OCI-LY7 (cell line): ENCODE measurements at regions not wholly inside any gene's neighbourhood (a gene's known extent, or its start where the extent isn't known, plus 50 kb on each side); places are given as distances from the start of the nearest gene placed in this dataset.

Experiments used
- BruUV-seq: library from RNA; stranded (reverse); fragments of 400-500 nt; replicated peaks from 2 replicates; lab custom pipeline; 2021; lab: Mats Ljungman, UMichigan
- CTCF ChIA-PET: fragments of 300-600 bp; sonication (Branson Sonifier 250); formaldehyde crosslinking; loops from one replicate; lab custom pipeline; 2022; ENCODE audit warnings: antibody characterized with exemption; ENCODE audit not compliant: unreplicated experiment; lab: Charles Lee
- POLR2A ChIA-PET: fragments of 300-600 bp; sonication (Branson Sonifier 250); formaldehyde crosslinking; loops from one replicate; lab custom pipeline; 2022; ENCODE audit warnings: antibody characterized with exemption; lab: Charles Lee
- DNase-seq: peaks from one replicate; pipeline ENCODE4 v3.0.0-alpha.2; 2015; ENCODE audit warnings: low spot score
- H2AFZ ChIP-seq: fragments of 200-600 bp; sonication (generic), shearing (Covaris generic); 2 replicates; pipeline ENCODE4 v1.6.1; 2014; ENCODE audit warnings: mild to moderate bottlenecking, antibody characterized with exemption, low read length, moderate library complexity
- H3K27ac ChIP-seq: fragments of 200-600 bp; sonication (generic); 2 replicates; pipeline ENCODE4 v1.5.1; 2014; ENCODE audit warnings: mixed run types, low read depth, mild to moderate bottlenecking, moderate library complexity, low read length, inconsistent platforms; ENCODE audit not compliant: poor library complexity, severe bottlenecking
- H3K36me3 ChIP-seq: fragments of 200-600 bp; sonication (generic); 2 replicates; pipeline ENCODE4 v1.6.1; 2014; ENCODE audit warnings: mild to moderate bottlenecking, antibody characterized with exemption, low read length, moderate library complexity, mixed read lengths; ENCODE audit not compliant: insufficient read depth
- H3K4me1 ChIP-seq: fragments of 200-600 bp; sonication (generic); 2 replicates; pipeline ENCODE4 v1.5.1; 2014; ENCODE audit warnings: mild to moderate bottlenecking, low read length; ENCODE audit not compliant: insufficient read depth, poor library complexity, severe bottlenecking
- H3K4me2 ChIP-seq: fragments of 200-600 bp; sonication (generic); 2 replicates; pipeline ENCODE4 v1.6.1; 2014; ENCODE audit warnings: mild to moderate bottlenecking, low read length
- H3K4me3 ChIP-seq: fragments of 200-600 bp; sonication (generic); 2 replicates; pipeline ENCODE4 v1.5.1; 2014; ENCODE audit warnings: mild to moderate bottlenecking, low read depth, low read length; ENCODE audit not compliant: poor library complexity, severe bottlenecking
- H3K79me2 ChIP-seq: fragments of 200-600 bp; sonication (generic); 2 replicates; pipeline ENCODE4 v1.6.1; 2016; ENCODE audit warnings: low read depth, mild to moderate bottlenecking, low read length, moderate library complexity, mixed read lengths; ENCODE audit not compliant: insufficient read depth
- H3K9me2 ChIP-seq: fragments of 200-600 bp; sonication (generic); 2 replicates; pipeline ENCODE4 v1.6.1; 2016; ENCODE audit warnings: mild to moderate bottlenecking, low read length, mixed read lengths; ENCODE audit not compliant: insufficient read depth
- H3K9me3 ChIP-seq: fragments of 200-600 bp; sonication (generic); 2 replicates; pipeline ENCODE4 v1.6.1; 2014; ENCODE audit warnings: mild to moderate bottlenecking, mixed run types, low read length, mixed read lengths
- H4K20me1 ChIP-seq: fragments of 200-600 bp; sonication (generic); 2 replicates; pipeline ENCODE4 v1.6.1; 2014; ENCODE audit warnings: mild to moderate bottlenecking, antibody characterized with exemption, low read length, moderate library complexity, mixed read lengths; ENCODE audit not compliant: insufficient read depth
- EZH2phosphoT487 ChIP-seq: fragments of 200-600 bp; sonication (generic); IDR thresholded peaks from 2 replicates; pipeline ENCODE4 v1.6.1; 2018; ENCODE audit warnings: low read depth, borderline replicate concordance, mild to moderate bottlenecking, mixed run types, antibody characterized with exemption, low read length, moderate library complexity, mixed read lengths
- intact Hi-C: fragments of 100-400 bp; cut with micrococcal nuclease; formaldehyde crosslinking; loops from one replicate; pipeline ENCODE4 v1.10.0; 2022; ENCODE audit not compliant: unreplicated experiment
- TF ChIP-seq, protein P1 (sequence below): fragments of 200-600 bp; sonication (generic); conservative IDR thresholded peaks from 2 replicates; pipeline ENCODE4 v1.5.1; 2014; ENCODE audit warnings: mild to moderate bottlenecking, antibody characterized with exemption, low read length, moderate library complexity, mixed read lengths

DNA sequence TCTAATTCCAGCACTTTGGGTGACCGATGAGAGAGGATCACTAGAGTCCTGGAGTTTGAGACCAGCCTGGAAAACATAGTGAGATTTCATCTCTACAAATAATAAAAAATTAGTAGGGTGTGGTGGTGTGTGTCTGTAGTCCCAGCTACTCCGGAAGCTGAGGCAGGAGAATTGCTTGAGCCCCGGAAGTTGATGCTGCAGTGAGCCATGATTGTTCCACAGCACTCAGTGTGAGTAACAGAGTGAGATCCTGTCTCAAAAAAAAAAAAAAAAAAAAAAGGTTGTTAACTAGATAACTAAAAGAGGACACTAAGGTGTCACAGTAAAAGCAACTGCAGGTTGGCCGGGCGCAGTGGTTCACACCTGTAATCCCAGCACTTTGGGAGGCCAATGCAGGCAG lies 121.3 kb upstream of the MAX start:
- Histone ChIP-seq H3K9me3 (no peaks in the 10 kb centered on the region), H4K20me1 (no peaks in the 10 kb centered on the region), H2AFZ (no peak overlapping the region), H3K27ac (no peak overlapping the region), H3K9me2 (no peaks in the 10 kb centered on the region), H3K4me3 (no peak overlapping the region), H3K4me2 (no peak overlapping the region), H3K4me1 (peaks cover 57% of the 10 kb centered on the region), H3K36me3 (no peaks in the 10 kb centered on the region), H3K79me2 (no peaks in the 10 kb centered on the region)
- CTCF ChIA-PET, result no interaction called here
- intact Hi-C loops, result loop anchor here (2.0 to 10.0 kb wide), 3 partner anchors 63 to 735 kb away; no protein-coding TSS in a partner anchor
- TF ChIP-seq EZH2phosphoT487, result no peak
- TF ChIP-seq, protein P1, sequence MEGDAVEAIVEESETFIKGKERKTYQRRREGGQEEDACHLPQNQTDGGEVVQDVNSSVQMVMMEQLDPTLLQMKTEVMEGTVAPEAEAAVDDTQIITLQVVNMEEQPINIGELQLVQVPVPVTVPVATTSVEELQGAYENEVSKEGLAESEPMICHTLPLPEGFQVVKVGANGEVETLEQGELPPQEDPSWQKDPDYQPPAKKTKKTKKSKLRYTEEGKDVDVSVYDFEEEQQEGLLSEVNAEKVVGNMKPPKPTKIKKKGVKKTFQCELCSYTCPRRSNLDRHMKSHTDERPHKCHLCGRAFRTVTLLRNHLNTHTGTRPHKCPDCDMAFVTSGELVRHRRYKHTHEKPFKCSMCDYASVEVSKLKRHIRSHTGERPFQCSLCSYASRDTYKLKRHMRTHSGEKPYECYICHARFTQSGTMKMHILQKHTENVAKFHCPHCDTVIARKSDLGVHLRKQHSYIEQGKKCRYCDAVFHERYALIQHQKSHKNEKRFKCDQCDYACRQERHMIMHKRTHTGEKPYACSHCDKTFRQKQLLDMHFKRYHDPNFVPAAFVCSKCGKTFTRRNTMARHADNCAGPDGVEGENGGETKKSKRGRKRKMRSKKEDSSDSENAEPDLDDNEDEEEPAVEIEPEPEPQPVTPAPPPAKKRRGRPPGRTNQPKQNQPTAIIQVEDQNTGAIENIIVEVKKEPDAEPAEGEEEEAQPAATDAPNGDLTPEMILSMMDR, result no peak
- no TSS peak for BruUV-seq
- no peak for DNase-seq
- POLR2A ChIA-PET, result interaction anchor here (0.7 to 2.4 kb wide), 5 partner anchors 34 to 188 kb away, joined by 3 to 5 read pairs (median 3); no protein-coding TSS in a partner anchor

DNA sequence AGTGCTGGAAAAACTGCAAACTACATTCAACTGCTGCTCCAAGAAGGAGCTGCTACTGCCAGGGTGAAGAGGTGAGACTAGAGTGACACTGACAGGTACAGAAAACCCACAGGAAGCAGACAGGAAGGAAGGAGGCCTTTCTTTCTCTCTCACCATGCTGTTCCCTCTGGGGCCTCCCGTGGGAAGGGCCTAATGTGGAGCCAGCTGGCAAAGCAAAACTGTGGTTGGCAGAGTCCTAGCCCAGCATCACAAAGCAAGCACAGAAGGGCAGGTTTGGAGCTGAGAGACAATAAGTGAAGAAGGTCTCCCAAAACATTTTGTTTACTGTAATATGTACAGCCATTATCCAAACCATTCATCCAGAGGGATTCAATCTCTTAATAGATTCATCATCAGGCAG lies 122.5 kb upstream of the MAX start:
- H2AFZ ChIP-seq, result no peak overlapping the region
- CTCF ChIA-PET, result no interaction called here
- no peak overlapping the region for H3K27ac ChIP-seq
- no peaks in the 10 kb centered on the region for H3K36me3 ChIP-seq
- peaks cover 69% of the 10 kb centered on the region for H3K4me1 ChIP-seq
- no peak for DNase-seq
- peak overlapping the region; percentile 46 for H3K4me2 ChIP-seq
- TF ChIP-seq EZH2phosphoT487, result no peak
- TF ChIP-seq, protein P1, result no peak
- no TSS peak for BruUV-seq
- H4K20me1 ChIP-seq, result no peaks in the 10 kb centered on the region
- H3K9me2 ChIP-seq, result no peaks in the 10 kb centered on the region
- no peaks in the 10 kb centered on the region for H3K79me2 ChIP-seq
- intact Hi-C loops, result loop anchor here (5.0 to 10.0 kb wide), 3 partner anchors 78 to 380 kb away; no protein-coding TSS in a partner anchor
- H3K9me3 ChIP-seq, result no peaks in the 10 kb centered on the region
- POLR2A ChIA-PET, result interaction anchor here (1.0 kb wide), 1 partner anchor 9 kb away, joined by 3 read pairs; no protein-coding TSS in a partner anchor
- H3K4me3 ChIP-seq, result no peak overlapping the region
